NOMO-1 treated with dmso at 0.1 percent for 144 hours (cell line): ENCODE measurements at regions not wholly inside any gene's neighbourhood (a gene's known extent, or its start where the extent isn't known, plus 50 kb on each side); places are given as distances from the start of the nearest gene placed in this dataset.

ENCODE experiments used
- DNase-seq: peaks from one replicate; lab custom pipeline; 2025; ENCODE audit not compliant: unreplicated experiment; lab: John Stamatoyannopoulos, UW

DNA sequence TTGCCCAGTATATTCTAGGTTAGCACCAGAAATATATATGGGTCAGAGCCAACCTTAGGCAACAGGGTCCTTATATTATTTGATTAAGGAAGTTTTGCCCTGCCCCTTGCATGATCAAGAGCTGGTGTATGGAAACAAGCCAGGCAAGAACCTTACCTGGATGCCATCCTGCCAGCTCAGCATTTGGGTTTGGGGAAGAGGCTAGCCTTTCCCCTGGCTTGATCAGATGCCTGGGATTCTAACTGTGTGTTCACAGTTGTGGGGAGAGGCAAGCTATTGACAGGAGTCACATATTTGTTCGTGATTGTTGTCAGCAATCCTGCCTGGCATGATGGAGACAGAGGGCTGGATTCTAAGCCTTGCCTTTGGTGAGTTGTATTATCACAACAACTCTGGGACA, 260.0 kb upstream of the DACH1 start:
- no peak for DNase-seq

DNA sequence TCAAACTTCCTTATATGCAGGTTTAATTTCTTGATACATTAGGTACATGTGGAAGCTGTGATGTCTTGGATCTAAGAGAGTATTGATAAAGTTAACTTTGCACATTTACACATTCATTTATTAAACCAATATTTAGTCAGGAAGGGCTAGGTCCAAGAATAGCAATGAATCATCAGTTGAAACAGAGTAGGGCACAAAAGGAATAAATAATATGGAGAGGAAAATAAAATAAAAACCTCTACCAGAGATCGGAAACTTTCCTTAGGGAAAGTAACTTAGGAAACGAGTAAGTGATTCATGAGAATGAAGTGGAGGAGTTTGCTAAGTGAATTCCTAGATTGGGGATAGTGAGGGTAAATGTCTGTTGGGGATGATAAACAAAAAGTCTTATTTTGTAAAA, 259.4 kb upstream of the DACH1 start:
- no peak for DNase-seq

DNA sequence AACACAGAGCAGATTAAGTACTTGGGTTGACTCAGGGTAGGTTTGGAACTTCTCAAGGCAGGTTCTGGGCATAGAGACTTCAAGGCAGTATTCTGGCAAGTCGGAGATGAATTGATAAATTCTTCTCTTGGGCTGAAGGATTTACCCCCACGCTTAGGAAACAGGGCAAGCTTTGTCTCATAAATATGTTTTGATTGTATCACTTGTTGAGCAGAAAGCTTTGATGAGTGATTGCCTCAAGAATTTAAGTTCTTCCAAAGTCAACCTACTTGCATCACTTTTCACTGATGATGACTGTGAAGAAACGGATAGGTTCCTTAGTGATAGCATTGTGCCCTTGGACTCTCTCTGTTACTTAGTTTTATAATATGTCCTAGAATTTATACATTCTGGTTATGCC, 258.6 kb upstream of the DACH1 start:
- no peak for DNase-seq

DNA sequence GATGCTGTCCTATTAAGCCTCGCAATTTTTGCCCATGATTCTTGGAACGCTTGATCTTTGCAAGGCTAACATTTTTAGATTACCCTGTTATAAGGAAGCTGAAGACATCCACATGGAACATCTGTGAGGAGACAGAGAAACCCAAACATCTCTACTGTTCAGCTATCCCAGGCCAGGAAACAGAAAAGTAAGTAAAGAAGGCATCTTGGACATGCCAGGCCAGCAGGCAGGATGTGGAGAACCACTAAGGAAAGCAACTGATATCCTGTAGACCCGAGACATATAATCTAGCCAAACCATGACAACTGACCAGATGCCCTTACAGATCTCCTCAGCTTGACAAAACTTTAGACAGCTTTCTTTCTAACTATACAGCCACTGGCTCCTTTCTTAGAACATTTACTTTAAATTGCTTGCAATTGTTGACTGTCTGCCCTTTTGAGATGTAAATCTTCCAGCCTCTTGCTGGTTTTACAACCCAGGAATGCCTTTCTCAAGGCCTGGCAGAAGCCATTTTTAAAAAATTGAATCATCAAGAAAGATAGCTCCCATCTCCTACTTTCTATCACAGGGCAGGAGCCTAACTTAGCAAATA, 255.8 kb upstream of the DACH1 start:
- no peak for DNase-seq

DNA sequence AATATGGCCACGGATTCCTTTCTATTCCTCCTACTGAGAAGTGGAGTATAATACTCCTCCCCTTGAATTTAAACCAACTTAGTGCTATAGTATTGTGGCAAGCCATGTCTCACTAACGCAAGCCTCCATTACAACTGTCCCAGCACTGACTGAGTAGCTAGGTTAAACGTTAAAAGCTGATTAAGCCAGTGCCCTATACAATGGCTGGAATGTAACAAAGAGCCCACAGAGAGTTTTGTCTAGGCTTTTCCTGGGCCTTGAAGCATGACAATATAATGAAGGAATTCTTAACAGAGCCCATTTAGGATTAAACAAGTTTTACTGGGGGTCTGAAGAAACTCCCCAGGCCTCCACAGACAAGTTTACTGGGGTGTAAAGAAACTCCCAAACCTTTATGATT, 254.5 kb upstream of the DACH1 start:
- DNase-seq, result no peak

DNA sequence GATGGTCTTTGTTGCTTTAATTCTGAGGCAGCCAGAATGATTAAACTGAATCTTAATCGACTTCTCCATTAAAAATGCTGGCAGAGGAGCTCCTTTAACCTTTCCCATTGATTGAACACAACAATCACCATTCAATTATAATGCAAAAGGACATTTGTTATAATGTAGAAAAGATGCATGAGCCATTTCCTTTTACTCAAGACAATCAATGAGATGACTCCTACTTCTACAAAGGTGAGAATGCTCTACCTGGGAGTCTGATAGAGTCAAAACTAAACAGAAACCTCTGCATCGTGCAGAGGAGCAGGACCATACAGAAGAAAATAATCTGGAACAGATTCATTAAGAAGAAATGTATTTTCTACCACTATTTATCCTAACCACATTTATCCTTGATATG, 253.6 kb upstream of the DACH1 start:
- no peak for DNase-seq

DNA sequence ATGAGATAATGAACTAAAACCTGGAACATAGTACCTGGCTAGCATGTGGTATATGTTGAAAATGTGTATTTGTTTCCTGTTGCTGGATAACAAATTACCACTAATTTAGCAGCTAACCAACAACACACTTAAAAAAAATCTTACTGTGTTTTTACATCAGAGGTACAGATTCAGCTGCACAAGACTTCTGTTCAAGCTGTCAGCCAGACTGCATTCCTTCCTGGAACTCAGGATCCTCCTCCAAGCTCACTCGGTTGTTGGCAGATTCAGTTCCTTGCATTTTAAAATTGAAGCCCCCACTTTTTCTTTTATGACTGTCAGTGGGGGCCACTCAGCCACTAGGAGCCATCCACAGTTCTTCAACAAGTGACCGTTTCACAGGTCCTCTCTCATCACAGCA, 246.9 kb upstream of the DACH1 start:
- DNase-seq, result no peak

DNA sequence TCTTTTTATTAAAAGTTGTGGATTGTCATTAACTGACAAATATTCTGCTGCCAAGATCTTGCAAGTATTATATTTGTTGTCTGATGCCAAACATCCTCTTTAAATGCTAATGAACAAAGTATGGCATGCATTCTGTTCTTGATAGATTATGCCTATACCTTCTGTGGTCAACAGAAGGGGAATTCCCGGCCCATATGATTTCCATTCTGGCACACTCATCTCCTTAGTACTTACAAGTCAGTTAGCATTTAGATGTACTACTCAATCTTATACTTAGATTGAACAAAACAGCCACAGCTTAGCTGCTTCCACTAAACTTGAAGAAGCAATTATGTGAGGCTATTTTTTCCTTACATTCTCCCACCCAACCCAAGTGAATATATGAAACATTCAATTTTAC, 246.1 kb upstream of the DACH1 start:
- no peak for DNase-seq

DNA sequence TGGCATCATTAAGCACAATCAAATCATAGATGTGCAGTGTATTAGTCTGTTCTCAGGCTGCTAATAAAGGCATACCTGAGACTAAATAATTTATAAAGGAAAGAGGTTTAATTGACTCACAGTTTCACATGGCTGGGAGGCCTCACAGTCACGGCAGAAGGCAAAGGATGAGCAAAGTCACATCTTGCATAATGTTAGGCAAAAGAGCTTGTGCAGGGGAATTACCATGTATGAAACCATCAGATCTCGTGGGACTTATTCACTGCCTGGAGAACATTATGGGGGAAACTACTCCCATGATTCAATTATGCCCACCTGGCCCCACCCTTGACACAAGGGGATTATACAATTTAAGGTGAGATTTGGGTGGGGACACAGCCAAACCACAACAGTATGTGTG, 245.2 kb upstream of the DACH1 start:
- DNase-seq, result no peak

DNA sequence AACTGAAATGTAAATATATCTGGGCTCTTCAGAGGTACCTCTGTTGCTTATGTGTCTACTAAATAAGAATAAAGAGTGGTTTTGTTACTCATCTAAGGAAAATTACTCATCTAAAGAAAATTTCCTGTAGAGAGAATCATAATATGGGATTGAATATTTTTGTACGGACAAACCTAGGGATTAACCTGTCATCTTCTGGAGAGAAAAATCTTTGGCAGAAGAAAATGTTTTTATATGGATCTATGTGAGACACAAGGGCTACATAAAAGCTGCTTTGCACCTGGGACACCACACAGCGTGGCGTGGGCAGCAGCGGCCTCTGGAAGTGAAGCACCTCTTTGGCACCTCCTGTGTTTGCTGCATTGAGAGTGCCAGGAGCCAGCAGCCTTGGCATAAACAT, 242.9 kb upstream of the DACH1 start:
- DNase-seq, result no peak

DNA sequence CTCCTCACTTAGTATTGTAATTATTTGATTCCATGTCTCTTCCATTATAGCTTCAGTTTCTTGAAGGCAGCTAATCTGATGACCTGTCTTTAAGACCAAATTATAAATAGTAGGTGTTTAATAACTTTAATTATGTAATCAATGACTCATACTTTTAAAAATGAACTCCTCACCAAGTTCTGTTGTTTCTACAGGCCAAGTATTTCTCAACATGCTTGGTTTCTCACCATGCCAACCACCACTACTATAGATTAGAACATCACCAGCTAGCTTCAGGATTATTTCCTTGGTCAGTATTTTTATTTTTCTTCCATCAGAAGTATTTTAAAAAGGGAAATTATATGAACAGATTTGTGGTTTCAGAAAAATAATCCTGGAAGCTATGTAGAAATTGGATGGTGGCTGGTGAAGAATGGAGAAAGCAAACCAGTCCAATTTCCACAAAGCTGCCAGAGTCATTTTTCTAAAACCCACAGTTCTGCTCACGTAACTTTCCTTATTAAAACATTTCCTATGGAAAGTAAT, 237.7 kb upstream of the DACH1 start:
- peak; percentile 4 for DNase-seq

DNA sequence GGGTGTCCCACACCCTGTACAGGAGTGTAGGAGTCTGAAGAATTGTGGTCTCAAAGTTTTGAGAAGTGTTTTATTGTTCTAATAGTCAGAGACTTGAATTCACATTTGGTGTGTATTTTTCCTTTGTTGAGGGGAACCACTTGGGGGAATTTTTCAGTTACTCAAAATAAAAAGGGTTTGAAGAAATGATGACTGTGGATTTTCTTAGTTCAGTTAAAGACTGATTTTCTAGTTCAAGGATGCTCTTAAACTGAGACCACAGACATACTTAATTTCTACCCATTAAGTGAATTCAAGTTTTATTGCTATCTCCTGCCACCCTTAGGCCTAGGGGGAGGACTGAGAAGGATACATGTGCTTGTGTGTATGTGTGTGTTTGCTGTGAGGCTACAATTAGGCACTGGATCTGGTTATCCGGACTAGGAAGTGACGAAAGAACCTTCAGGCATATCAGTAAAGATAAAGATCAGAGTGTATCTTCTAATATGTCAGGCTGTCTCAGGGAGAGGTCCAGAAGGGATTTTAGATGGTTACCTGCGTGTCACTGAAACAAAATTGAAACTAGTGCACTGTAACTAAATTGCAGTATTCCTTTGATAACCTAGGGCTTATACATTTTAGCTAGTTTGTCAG, 234.9 kb upstream of the DACH1 start:
- DNase-seq, result no peak

DNA sequence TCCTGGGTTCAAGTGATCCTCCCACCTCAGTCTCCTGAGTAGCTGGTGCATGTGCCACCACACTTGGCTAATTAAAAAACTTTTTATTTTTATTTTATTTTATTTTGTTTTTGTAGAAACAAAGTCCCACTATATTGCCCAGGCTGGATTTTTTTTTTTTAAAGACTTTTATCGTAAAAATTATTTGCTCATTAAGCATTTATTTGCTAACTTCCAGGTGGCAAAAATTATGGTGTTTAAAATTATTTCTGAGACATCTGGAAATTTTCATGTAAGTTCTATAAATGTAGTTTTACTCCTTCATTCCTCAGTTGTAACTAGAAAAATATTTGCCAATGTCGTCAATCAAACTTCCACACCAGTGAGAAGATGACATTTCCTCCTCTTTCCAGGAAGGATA, 233.3 kb upstream of the DACH1 start:
- DNase-seq, result no peak

DNA sequence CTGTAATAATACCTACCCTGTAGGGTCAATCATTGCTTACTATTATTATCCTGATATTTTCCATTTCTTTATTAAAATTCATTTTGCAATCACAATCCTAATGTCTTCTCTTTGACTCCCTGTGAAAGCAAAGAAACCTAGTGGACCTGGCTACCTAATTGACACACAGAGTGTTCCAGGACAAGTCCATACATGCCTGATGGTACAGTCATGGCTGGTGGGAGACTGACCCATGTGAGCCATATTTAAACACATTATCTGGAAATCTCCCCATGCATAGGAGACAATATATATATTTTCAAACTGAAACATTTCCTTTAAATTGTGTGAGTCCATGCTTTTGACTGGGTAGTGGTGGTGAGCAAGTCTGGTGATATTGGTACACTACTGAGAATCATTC, 230.6 kb upstream of the DACH1 start:
- DNase-seq, result no peak

DNA sequence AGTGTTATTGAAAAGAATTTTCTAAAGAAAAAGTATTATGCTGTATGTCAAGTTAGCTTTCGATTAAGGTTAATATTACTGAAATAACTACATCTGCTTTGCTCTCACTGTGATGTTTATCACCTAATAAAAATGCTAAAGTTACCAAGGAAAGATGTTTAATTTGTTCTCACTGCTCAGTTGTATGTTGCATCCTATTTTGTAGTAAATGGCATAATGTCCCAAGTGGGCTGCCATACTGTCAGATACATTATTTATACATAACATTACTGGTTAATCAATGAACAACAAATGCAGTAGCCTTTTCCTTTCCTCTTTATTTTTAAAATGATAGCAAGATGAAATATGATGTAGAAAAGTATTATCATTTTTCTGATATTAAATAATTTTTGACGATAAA, 226.3 kb upstream of the DACH1 start:
- DNase-seq, result no peak

DNA sequence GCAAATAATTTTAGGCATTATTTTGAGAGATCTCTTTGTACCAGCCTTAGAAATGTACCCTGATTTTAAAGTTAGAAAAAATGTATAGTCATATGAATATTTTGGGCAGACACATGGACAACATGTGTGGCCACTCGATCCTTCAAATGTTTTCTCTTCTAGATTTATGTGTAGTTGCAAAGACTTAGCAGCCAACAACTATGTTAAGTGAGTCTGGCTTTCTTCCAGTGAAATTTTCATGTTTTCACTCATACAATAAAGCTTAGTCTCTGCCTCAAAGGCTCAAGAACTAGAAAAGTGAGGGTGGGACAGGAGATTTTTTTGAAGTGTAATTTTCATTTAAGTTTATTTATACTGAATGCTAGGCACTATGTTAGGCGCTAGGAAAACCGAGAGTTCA, 207.7 kb upstream of the DACH1 start:
- DNase-seq, result no peak

DNA sequence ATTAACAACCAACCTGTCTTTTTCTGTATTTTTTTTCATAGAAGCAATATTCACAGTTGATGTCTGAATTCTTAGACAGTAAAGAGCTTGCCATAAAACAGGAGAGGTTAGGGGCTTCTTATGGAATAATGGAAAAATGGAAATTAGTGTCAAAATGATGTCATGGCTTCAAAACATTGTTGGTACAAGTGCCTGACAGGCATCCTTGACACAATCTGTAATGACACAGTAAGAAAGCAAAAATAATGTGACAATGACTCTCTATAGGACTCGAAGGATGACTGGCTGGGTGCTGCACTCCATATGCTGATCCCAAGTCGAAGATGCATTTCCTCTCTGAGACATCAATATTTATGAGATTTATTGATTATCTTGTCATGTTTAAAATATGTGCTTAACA, 205.3 kb upstream of the DACH1 start:
- no peak for DNase-seq

DNA sequence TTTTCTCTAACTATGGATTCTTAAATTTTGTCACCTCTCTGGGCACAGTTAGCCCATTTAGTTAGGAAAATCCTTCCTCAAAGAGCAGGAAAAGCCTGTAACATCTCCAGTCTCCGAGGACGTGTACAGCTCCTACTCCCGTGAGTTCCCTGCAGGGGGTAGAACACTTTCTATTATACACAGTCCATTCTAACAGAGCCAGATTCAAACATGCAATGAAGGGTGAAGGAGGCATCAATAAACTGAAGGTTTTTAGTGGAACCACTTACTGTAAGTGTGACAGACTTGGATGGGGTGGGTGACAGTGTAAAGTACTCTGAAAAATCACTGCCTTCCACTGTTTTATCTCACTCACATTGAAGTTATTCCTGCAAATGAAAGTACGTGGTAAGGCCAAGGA, 204.7 kb upstream of the DACH1 start:
- DNase-seq, result no peak

DNA sequence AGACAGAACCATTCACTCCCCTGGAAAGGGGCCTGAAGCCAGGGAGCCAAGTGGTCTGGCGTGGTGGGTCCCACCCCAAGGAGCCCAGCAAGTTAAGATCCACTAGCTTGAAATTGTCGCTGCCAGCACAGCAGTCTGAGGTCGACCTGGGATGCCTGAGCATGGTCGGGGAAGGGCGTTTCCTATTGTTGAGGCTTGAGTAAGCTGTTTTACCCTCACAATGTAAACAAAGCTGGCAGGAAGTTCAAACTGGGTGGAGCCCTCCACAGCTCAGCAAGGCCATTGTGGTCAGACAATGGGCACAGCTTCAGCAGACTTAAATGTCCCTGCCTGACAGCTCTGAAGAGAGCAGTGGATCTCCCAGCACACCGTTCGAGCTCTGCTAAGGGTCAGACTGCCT, 195.6 kb upstream of the DACH1 start:
- DNase-seq, result no peak

DNA sequence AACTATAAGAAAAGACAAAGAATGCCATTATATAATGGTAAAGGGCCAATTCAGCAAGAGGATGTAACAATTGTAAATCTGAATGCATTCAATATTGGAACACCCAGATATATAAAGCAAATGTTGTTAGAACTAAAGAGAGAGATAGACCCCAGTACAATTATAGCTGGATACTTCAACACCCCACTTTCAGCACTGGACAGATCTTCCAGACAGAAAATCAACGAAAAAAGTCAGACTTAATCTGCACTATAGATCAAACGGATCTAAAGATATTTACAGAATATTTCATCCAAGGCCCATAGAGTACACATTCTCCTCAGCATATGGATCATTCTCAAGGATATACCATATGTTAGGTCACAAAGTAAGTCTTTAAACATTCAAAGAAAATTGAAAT, 194.6 kb upstream of the DACH1 start:
- DNase-seq, result no peak

DNA sequence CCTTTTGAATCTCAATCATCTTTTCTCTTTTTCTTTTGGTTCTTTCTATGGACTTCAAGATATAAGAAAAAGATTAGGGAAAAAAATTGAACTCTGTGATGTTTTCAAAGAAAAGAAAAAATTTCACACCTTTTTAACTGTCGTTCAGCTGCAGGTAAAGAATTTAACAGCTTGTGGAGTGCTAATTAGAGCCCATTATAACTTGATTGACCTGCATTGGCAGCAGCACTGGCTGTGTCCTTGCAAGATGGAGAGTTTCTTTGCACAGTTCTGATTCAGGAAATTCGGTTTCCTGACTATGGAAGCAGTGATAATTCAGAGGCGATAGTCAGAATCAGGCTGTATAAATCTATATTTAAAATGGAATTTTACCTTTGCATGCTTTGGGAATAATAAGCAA, 183.2 kb upstream of the DACH1 start:
- no peak for DNase-seq

DNA sequence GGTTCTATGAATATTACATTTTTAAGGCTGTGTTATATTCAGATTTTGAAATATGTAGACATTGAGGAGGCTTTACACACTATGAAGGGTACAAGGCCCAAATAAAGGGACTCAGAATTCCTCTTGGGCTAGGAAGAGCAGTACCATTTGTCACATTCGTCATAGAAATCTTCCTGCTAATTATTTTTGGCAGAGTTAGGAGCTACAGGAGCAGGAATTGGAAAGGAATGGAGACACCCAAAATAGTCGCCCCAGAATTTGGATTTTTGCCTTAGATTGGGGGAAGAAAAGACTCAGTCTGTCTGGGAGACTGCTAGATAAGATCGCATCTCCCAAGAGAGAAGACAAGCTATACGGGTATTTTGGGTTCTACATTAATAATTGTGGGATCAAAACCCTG, 176.4 kb upstream of the DACH1 start:
- DNase-seq, result no peak

DNA sequence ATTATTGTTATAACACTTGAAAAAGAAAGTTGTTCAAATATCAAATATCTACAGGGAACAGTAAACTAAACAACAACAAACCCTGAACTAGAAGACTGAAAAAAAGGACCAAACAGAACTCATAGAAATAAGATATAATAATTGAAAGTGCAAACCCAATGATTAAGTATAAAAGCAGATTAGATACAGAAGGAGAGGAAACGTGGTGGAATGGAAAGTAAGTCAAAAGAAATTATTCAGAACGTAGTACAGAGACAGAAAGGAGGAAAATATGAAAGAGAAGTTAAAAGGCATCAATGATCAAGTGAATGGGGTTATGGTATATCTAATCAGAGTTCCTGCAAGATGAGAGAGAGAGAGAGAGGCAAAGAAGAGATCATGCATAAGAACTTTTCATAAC, 174.2 kb upstream of the DACH1 start:
- DNase-seq, result no peak
